AG10803 (cell line): ENCODE measurements at regions not wholly inside any gene's neighbourhood (a gene's known extent, or its start where the extent isn't known, plus 50 kb on each side); places are given as distances from the start of the nearest gene placed in this dataset.
A peak's percentile ranks its signal among the peaks of the same experiment; 100 is the strongest.

Experiments
- DNase-seq: peaks from one replicate; pipeline ENCODE4 v3.0.0; 2010; ENCODE audit warnings: low read depth
- H3K4me3 ChIP-seq: 2 replicates; pipeline ENCODE4 v1.5.1; 2011; ENCODE audit warnings: mild to moderate bottlenecking, low read length, control low read depth
- TF ChIP-seq, protein P1 (sequence below): conservative IDR thresholded peaks from 2 replicates; pipeline ENCODE4 v1.5.1; 2011; ENCODE audit warnings: mild to moderate bottlenecking, low read length, control low read depth, inconsistent platforms

DNA sequence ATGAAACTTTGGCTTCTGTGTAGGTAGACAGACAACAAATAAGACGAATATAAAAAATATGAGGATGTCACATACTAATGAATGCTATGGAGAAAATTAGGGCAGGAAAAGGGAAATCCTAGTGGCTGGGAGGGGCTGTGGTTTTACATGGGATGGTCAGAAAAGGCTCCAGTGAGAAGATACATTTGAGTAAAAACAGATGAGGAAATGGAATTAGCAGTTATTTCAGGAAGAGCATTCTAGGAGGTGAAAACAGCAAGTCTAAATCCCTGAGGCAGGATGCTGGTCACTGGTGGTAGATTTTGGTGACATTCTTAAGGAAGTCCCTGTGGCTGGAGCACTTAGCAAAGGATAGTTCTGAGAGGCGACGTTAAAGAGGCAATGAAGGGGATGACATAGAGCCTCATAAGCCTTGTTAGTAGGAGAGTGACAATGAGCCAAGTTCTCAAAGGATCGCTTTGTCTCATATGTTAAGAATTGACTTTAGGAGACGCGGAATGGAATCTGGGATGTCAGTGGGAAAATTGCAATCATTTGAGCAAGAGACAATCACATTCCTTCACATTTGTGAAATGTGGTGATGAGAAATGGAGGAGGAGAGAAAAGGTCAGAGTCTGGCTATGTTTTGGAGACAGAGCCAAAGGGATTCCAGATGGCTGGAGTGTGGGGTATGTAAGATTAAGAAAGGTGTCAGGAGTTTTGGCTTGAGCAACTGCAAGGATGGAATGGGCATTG lies 384.7 kb upstream of the FZD8 start:
- TF ChIP-seq, protein P1, sequence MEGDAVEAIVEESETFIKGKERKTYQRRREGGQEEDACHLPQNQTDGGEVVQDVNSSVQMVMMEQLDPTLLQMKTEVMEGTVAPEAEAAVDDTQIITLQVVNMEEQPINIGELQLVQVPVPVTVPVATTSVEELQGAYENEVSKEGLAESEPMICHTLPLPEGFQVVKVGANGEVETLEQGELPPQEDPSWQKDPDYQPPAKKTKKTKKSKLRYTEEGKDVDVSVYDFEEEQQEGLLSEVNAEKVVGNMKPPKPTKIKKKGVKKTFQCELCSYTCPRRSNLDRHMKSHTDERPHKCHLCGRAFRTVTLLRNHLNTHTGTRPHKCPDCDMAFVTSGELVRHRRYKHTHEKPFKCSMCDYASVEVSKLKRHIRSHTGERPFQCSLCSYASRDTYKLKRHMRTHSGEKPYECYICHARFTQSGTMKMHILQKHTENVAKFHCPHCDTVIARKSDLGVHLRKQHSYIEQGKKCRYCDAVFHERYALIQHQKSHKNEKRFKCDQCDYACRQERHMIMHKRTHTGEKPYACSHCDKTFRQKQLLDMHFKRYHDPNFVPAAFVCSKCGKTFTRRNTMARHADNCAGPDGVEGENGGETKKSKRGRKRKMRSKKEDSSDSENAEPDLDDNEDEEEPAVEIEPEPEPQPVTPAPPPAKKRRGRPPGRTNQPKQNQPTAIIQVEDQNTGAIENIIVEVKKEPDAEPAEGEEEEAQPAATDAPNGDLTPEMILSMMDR, result no peak
- DNase-seq, result peak; percentile 88
- no peak overlapping the region for H3K4me3 ChIP-seq

GRCh38 chr10:36026081-36026480 lies 384.0 kb upstream of the FZD8 start:
- H3K4me3 ChIP-seq, result no peak overlapping the region
- peak; percentile 35 for DNase-seq
- TF ChIP-seq, protein P1, result no peak

DNA sequence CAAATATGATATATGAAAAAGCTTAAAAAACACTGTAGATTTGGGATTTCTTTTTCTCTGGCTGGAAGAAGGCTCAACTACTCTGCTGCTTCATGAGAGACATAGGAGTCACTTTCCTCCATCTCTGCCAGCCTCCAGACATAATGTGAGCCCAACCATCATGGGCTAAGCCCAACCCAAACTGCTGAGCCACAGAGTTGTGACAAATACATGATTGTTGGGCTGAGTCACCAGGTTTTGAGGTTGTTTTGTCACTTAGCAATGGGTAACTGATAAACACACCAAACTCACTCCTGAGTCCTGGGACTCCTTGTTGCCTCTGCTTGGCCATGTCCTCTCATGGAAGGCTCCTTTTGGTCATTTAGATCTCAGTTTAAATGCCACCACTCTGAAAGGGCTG lies 381.8 kb upstream of the FZD8 start:
- peak; percentile 95 for DNase-seq

DNA sequence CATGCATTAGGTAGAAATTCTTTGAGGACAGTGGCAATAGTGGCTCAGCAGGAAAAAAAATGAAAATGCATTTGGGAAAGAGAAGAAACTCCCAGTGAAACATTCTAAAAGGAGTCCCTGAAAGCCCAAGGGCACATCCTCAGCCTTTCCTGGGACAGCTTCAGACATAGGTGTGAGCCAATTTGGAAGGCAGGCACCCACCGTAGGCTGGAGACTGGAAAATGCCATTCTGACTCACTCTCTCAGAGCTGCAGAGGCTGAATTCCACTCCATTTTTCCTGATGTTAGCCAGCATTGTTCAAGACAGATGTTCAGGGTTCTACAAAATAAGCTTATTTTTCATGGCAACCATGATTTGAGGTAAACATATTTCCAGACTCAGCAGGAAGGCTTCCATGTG lies 379.0 kb upstream of the FZD8 start:
- TF ChIP-seq, protein P1, result no peak
- H3K4me3 ChIP-seq, result no peak overlapping the region
- no peak for DNase-seq

More for the DNA sequence above, 381.8 kb upstream of the FZD8 start:
- H3K4me3 ChIP-seq, result no peak overlapping the region
- TF ChIP-seq, protein P1, result no peak

DNA sequence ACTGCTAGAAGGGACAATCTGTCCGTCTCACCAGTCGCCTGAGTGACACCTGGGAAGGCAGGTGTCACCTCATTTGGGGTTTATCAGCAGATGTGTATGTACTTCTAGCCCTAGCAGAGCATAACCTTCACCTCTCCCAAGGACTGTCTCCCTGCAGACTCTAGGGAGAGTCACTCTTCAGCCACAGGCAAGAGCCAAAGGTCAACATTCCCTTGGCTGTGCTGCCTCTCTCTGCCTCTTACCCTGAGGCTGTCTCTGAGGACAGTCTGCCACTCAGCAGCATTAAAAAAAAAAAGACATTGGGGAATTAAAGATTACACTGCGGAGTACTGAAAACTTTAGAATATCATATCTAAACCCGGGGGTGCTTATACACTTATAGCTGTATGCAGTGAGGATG lies 377.7 kb upstream of the FZD8 start:
- no peak overlapping the region for H3K4me3 ChIP-seq
- TF ChIP-seq, protein P1, result no peak
- no peak for DNase-seq

DNA sequence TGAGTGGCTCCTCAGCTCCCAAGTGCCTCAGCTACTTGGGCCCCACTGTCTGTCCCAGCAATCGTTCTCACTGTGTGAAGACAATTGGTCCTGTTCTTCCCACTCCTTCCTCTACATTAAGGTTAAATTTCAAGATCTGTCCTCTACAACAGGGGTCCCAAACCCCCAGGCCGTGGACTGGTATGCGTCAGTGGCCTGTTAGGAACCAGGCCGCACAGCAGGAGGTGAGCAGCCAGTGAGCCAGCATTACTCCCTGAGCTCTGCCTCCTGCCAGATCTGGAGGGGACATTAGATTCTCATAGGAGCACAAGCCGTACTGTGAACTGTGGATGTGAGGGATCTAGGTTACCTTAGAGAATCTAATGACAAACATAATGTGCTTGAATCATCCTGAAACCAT lies 376.9 kb upstream of the FZD8 start:
- no peak for DNase-seq
- TF ChIP-seq, protein P1, result no peak
- no peak overlapping the region for H3K4me3 ChIP-seq

- no peak for DNase-seq
- TF ChIP-seq, protein P1, result no peak
Observed at GRCh38 chr10:36017137-36017536, 375.0 kb upstream of the FZD8 start.

More at GRCh38 chr10:36017137-36017536, 375.0 kb upstream of the FZD8 start:
- H3K4me3 ChIP-seq, result no peak overlapping the region
